HG02610 (cell line): ENCODE measurements at regions not wholly inside any gene's neighbourhood (a gene's known extent, or its start where the extent isn't known, plus 50 kb on each side); places are given as distances from the start of the nearest gene placed in this dataset.
"Not testable (repeated sequence)": the region's sequence is repeated elsewhere in the genome, so short reads cannot be mapped to it uniquely, and the experiment has no call there.

Source experiments
- ATAC-seq: cut with Tn5 transposase; IDR thresholded peaks from one replicate; pipeline ENCODE4 v1.9.1; 2021; ENCODE audit warnings: mild to moderate bottlenecking, moderate library complexity; ENCODE audit not compliant: unreplicated experiment

- ATAC-seq: not testable (repeated sequence)
Observed at GRCh38 chr14:106398931-106399331, 872.5 kb downstream of the TMEM121 start.

GRCh38 chr14:106401316-106401715, 874.9 kb downstream of the TMEM121 start:
- not testable (repeated sequence) for ATAC-seq

GRCh38 chr14:106410229-106410628, 883.8 kb downstream of the TMEM121 start:
- not testable (repeated sequence) for ATAC-seq

- ATAC-seq: no peak
Observed at GRCh38 chr14:106414464-106414863, 888.1 kb downstream of the TMEM121 start.

- ATAC-seq: peak; percentile 51
Observed at GRCh38 chr14:106417224-106418049, 891.1 kb downstream of the TMEM121 start.

- no peak for ATAC-seq
Observed at GRCh38 chr14:106419376-106419965, 893.1 kb downstream of the TMEM121 start.

GRCh38 chr14:106421431-106422033, 895.1 kb downstream of the TMEM121 start:
- ATAC-seq: not testable (repeated sequence)

GRCh38 chr14:106422066-106422465, 895.7 kb downstream of the TMEM121 start:
- ATAC-seq: no peak

GRCh38 chr14:106425150-106425549, 898.8 kb downstream of the TMEM121 start:
- ATAC-seq: not testable (repeated sequence)

GRCh38 chr14:106436310-106436905, 910.0 kb downstream of the TMEM121 start:
- no peak for ATAC-seq

- ATAC-seq: no peak
Observed at GRCh38 chr14:106442857-106443256, 916.5 kb downstream of the TMEM121 start.

GRCh38 chr14:106455026-106455425, 928.6 kb downstream of the TMEM121 start:
- no peak for ATAC-seq

- no peak for ATAC-seq
Observed at GRCh38 chr14:106459971-106460730, 933.8 kb downstream of the TMEM121 start.

GRCh38 chr14:106460916-106461315, 934.5 kb downstream of the TMEM121 start:
- ATAC-seq: no peak

GRCh38 chr14:106466483-106466882, 940.1 kb downstream of the TMEM121 start:
- ATAC-seq: not testable (repeated sequence)

- not testable (repeated sequence) for ATAC-seq
Observed at GRCh38 chr14:106468869-106469268, 942.5 kb downstream of the TMEM121 start.

- ATAC-seq: not testable (repeated sequence)
Observed at GRCh38 chr14:106470028-106470427, 943.6 kb downstream of the TMEM121 start.

- ATAC-seq: peak; percentile 60
Observed at GRCh38 chr14:106474261-106475028, 948.1 kb downstream of the TMEM121 start.

- not testable (repeated sequence) for ATAC-seq
Observed at GRCh38 chr14:106475214-106475613, 948.8 kb downstream of the TMEM121 start.

- not testable (repeated sequence) for ATAC-seq
Observed at GRCh38 chr14:106477600-106477999, 951.2 kb downstream of the TMEM121 start.
